Left ventricle myocardium superior (tissue), 1 donor: ENCODE measurements at regions not wholly inside any gene's neighbourhood (a gene's known extent, or its start where the extent isn't known, plus 50 kb on each side); places are given as distances from the start of the nearest gene placed in this dataset. TPM values are rescaled to one million over a fixed set of nuclear protein-coding genes. Genes with fewer than 3 reads are reported as not detected.
"Not testable (repeated sequence)": the region's sequence is repeated elsewhere in the genome, so short reads cannot be mapped to it uniquely, and the experiment has no call there.

Experiments used
- ATAC-seq: fragments of 200-7000 bp; cut with Tn5 transposase; one replicate; pipeline ENCODE4 v1.9.1; 2020; ENCODE audit warnings: mild to moderate bottlenecking, moderate library complexity
- DNase-seq: peaks from one replicate; pipeline ENCODE4 v3.0.0-alpha.2; 2020
- intact Hi-C: fragments of 100-400 bp; cut with micrococcal nuclease; formaldehyde crosslinking; loops from one replicate; pipeline ENCODE4 v1.11.0; 2022
- microRNA-seq: library from miRNA; unstranded; fragments of <30 nt; microRNA quantifications from one replicate; pipeline ENCODE4 v1.2.0, GENCODE V29; 2020; ENCODE audit warnings: borderline number of aligned reads
- donor health status: DM: no; HTN: yes; CAD: no; lungs with severe emphysema.

- intact Hi-C loops = no loop called here
- no peak for ATAC-seq
Observed at GRCh38 chr18:28281400-28281799, 104.5 kb upstream of the CDH2 start.

DNA sequence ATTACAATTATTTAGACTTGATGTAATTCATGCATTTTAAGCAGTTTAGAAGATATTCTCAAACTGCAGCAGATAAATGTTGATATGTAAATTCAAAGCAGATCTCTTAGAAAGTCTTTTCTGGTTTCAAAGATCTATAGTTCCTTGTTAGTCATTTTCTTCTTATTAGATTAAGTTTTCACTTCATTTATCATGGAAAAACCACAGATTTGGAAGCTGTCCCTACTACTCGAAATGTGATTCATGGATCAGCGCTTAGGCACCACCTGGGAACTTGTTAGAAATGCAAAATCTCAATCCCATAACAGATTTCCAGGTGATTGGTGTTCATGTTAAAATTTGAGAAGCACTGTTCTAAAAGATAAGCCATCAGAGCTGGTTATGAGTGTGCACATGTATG lies 92.8 kb upstream of the CDH2 start:
- no peak for DNase-seq
- intact Hi-C loops = no loop called here
- no peak for ATAC-seq

More at GRCh38 chr18:28281400-28281799, 104.5 kb upstream of the CDH2 start:
- DNase-seq = no peak

- intact Hi-C loops = no loop called here
- ATAC-seq = no peak
- no peak for DNase-seq
Observed at GRCh38 chr18:28267878-28268625, 91.1 kb upstream of the CDH2 start.

- ATAC-seq (no peak), DNase-seq (no peak)
- intact Hi-C loops = no loop called here
Observed at GRCh38 chr18:28267276-28267675, 90.3 kb upstream of the CDH2 start.

DNA sequence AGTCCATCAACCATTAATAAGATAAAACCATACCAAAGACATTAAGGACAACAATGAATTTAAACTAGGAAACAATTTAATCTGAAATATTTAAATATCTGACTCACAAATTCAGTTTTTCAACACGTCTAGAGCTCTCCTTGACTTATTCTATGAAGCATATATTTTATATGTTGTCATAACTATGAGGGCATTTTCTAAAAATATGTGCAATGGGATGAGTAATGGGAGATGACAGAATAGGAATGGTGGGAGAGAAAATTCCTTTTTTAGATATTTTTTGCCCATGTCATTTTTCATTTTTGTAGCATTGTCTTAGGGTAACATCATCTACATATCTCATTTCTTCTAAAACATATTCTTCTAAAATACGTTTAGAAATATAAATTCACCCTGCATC lies 79.2 kb upstream of the CDH2 start:
- intact Hi-C loops = no loop called here
- ATAC-seq = no peak
- DNase-seq = no peak

DNA sequence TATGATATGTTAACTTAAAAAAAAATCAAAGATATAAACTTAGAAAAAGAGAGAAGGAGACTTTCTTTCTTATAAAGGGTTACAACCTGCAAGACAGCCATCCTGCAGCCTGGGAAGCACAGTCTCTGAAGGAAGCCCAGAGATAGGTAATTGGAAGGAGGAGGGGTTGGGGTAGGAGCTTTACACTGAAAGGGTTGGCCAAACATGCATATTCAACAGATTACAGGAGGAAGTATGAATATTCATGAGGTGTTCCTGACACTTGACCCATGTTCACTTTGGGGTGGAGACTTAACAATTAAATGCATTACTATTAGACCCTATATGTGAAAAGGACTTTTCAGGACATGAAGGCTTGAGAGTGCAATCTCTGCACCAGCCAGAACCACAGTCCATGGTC lies 71.7 kb upstream of the CDH2 start:
- no peak for ATAC-seq

DNA sequence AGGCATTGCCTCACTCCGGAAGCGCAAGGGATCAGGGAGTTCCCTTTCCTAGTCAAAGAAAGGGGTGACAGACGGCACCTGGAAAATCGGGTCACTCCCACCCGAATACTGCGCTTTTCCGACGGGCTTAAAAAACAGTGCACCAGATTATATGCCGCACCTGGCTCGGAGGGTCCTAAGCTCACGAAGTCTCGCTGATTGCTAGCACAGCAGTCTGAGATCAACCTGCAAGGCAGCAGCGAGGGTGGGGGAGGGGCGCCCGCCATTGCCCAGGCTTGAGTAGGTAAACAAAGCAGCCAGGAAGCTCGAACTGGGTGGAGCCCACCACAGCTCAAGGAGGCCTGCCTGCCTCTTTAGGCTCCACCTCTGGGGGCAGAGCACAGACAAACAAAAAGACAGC lies 63.7 kb upstream of the CDH2 start:
- intact Hi-C loops, ATAC-seq: not testable (repeated sequence)
- DNase-seq = peak; percentile 22

More for the DNA sequence above, 71.7 kb upstream of the CDH2 start:
- intact Hi-C loops = no loop called here
- no peak for DNase-seq

DNA sequence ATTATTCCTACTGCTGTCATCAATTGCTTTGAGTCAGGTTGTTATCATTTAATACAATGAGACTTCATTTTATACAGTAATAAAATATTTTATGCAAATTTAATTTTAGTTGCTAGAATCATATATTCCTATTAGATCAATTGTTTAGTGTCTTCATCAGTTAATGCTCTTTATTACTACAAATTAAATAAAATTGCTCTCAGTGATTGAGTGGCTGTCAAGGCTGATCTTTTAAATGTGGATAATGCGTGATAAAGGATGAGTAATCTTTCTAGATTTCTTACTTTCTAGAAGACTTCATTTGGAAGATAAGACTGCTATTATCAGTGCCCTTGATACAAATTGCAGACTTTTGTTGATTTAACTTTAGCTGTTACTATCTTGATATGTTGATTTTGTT lies 59.6 kb upstream of the CDH2 start:
- no peak for ATAC-seq
- intact Hi-C loops = no loop called here
- DNase-seq = no peak

Small RNA genes lying in the stretch of these regions (microRNA-seq; reads per million reads assigned to microRNA genes)
- not detected for gene MIR302F
